ENCODE measurements at regions not wholly inside any gene's neighbourhood (a gene's known extent, or its start where the extent isn't known, plus 50 kb on each side); places are given as distances from the start of the nearest gene placed in this dataset.

DNA sequence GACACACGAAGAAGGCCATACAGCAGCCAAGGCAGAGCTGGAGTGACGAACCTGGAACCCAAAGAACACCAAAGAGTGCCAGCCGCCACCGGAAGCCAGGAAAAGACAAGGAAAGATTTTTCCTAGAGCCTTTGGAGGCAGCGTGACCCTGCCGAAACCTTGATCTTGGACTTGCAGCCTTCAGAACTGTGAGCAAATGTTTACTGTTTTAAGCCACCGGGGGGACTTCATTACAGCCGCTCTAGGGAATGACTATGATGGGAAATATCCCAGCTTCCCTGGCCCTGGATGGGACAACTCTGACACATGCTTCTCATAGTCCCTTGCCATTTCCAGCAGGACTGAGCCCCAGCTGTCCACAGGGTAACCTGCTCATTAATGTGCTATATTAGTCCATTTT, 270.6 kb downstream of the HAPSTR1 start:
- no peak for TF ChIP-seq PATZ1 (CRISPR knock-in tag; IDR thresholded peaks at IDR 0.05; ENCODE audit: borderline replicate concordance)
- TF ChIP-seq OSR1 (CRISPR knock-in tag; IDR thresholded peaks at IDR 0.05) = no peak
- TF ChIP-seq TSHZ2 (CRISPR knock-in tag; IDR thresholded peaks at IDR 0.05) = no peak
- TF ChIP-seq ZC3H10 (CRISPR knock-in tag; IDR thresholded peaks at IDR 0.05) = no peak
- TF ChIP-seq, protein P1, sequence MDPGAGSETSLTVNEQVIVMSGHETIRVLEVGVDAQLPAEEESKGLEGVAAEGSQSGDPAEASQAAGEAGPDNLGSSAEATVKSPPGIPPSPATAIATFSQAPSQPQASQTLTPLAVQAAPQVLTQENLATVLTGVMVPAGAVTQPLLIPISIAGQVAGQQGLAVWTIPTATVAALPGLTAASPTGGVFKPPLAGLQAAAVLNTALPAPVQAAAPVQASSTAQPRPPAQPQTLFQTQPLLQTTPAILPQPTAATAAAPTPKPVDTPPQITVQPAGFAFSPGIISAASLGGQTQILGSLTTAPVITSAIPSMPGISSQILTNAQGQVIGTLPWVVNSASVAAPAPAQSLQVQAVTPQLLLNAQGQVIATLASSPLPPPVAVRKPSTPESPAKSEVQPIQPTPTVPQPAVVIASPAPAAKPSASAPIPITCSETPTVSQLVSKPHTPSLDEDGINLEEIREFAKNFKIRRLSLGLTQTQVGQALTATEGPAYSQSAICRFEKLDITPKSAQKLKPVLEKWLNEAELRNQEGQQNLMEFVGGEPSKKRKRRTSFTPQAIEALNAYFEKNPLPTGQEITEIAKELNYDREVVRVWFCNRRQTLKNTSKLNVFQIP (CRISPR knock-in tag; IDR thresholded peaks at IDR 0.05; ENCODE audit: borderline replicate concordance, low read depth) = no peak
- no peak for TF ChIP-seq ZFP30 (CRISPR knock-in tag; IDR thresholded peaks at IDR 0.05)
- no peak for TF ChIP-seq CSDC2 (CRISPR knock-in tag; IDR thresholded peaks at IDR 0.05)
- TF ChIP-seq SNAI2 (CRISPR knock-in tag; IDR thresholded peaks at IDR 0.05) = no peak
- no peak for TF ChIP-seq ZNF70 (CRISPR knock-in tag; IDR thresholded peaks at IDR 0.05)
- TF ChIP-seq, protein P2, sequence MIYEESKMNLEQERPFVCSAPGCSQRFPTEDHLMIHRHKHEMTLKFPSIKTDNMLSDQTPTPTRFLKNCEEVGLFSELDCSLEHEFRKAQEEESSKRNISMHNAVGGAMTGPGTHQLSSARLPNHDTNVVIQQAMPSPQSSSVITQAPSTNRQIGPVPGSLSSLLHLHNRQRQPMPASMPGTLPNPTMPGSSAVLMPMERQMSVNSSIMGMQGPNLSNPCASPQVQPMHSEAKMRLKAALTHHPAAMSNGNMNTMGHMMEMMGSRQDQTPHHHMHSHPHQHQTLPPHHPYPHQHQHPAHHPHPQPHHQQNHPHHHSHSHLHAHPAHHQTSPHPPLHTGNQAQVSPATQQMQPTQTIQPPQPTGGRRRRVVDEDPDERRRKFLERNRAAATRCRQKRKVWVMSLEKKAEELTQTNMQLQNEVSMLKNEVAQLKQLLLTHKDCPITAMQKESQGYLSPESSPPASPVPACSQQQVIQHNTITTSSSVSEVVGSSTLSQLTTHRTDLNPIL (CRISPR knock-in tag; IDR thresholded peaks at IDR 0.05; ENCODE audit: low read depth) = no peak
- TF ChIP-seq PPARA (CRISPR knock-in tag; IDR thresholded peaks at IDR 0.05; ENCODE audit: borderline replicate concordance) = no peak
- no peak for TF ChIP-seq ZNF565 (CRISPR knock-in tag; conservative IDR thresholded peaks at IDR 0.05; ENCODE audit: low read depth)
- TF ChIP-seq TCF4 (CRISPR knock-in tag; IDR thresholded peaks at IDR 0.05; ENCODE audit: borderline replicate concordance) = no peak
- no peak for TF ChIP-seq ARNTL (CRISPR knock-in tag; IDR thresholded peaks at IDR 0.05; ENCODE audit: borderline replicate concordance, low read depth)
- no peak for TF ChIP-seq TOX (CRISPR knock-in tag; IDR thresholded peaks at IDR 0.05; ENCODE audit: borderline replicate concordance)
- TF ChIP-seq ZNF8 (CRISPR knock-in tag; IDR thresholded peaks at IDR 0.05) = no peak
- no peak for TF ChIP-seq ZFP3 (CRISPR knock-in tag; IDR thresholded peaks at IDR 0.05)
- TF ChIP-seq, protein P3, sequence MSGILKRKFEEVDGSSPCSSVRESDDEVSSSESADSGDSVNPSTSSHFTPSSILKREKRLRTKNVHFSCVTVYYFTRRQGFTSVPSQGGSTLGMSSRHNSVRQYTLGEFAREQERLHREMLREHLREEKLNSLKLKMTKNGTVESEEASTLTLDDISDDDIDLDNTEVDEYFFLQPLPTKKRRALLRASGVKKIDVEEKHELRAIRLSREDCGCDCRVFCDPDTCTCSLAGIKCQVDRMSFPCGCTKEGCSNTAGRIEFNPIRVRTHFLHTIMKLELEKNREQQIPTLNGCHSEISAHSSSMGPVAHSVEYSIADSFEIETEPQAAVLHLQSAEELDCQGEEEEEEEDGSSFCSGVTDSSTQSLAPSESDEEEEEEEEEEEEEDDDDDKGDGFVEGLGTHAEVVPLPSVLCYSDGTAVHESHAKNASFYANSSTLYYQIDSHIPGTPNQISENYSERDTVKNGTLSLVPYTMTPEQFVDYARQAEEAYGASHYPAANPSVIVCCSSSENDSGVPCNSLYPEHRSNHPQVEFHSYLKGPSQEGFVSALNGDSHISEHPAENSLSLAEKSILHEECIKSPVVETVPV (CRISPR knock-in tag; IDR thresholded peaks at IDR 0.05) = no peak
- TF ChIP-seq BACH2 (CRISPR knock-in tag; IDR thresholded peaks at IDR 0.05; ENCODE audit: borderline replicate concordance) = no peak
- TF ChIP-seq ISL1 (CRISPR knock-in tag; IDR thresholded peaks at IDR 0.05) = no peak

GRCh38 chr16:9362604-9363003, 271.2 kb downstream of the HAPSTR1 start:
- no peak for ATAC-seq
- TF ChIP-seq BACH2 (CRISPR knock-in tag; IDR thresholded peaks at IDR 0.05; ENCODE audit: borderline replicate concordance) = no peak
- no peak for TF ChIP-seq ZFP3 (CRISPR knock-in tag; IDR thresholded peaks at IDR 0.05)
- TF ChIP-seq ISL1 (CRISPR knock-in tag; IDR thresholded peaks at IDR 0.05) = no peak
- TF ChIP-seq RARB (CRISPR knock-in tag; IDR thresholded peaks at IDR 0.05) = no peak
- no peak for TF ChIP-seq ZNF565 (CRISPR knock-in tag; conservative IDR thresholded peaks at IDR 0.05; ENCODE audit: low read depth)
- TF ChIP-seq PPARA (CRISPR knock-in tag; IDR thresholded peaks at IDR 0.05; ENCODE audit: borderline replicate concordance) = no peak
- no peak for TF ChIP-seq CSDC2 (CRISPR knock-in tag; IDR thresholded peaks at IDR 0.05)
- no peak for TF ChIP-seq ESRRG (CRISPR knock-in tag; IDR thresholded peaks at IDR 0.05)
- TF ChIP-seq GLIS3 (CRISPR knock-in tag; IDR thresholded peaks at IDR 0.05) = no peak
- no peak for TF ChIP-seq ZNF70 (CRISPR knock-in tag; IDR thresholded peaks at IDR 0.05)
- no peak for TF ChIP-seq ZFP30 (CRISPR knock-in tag; IDR thresholded peaks at IDR 0.05)
- no peak for TF ChIP-seq PATZ1 (CRISPR knock-in tag; IDR thresholded peaks at IDR 0.05; ENCODE audit: borderline replicate concordance)

More for the DNA sequence above, 270.6 kb downstream of the HAPSTR1 start:
- ATAC-seq = no peak

Data from SK-N-SH treated with all-trans-retinoic acid at 6 μM for 48 hours (cell line).